ENCODE measurements at regions not wholly inside any gene's neighbourhood (a gene's known extent, or its start where the extent isn't known, plus 50 kb on each side); places are given as distances from the start of the nearest gene placed in this dataset.

DNA sequence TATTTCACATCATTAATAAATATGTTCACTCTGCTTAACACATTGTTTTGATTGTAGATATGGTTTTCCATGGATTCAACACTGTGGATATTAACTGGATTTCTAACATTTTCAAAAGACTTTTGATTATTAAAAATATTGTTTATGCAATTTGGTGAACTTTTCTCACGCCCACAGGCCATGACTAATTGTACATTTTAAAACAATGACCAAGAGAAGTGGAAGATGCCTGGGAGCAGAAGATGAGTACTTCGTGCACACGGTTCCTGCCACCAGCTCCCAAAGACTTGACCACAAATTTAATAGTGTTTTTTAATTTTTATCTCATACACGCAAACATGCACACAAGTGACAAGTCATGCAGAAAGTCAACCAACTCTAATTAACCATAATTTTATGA lies 451.0 kb upstream of the ADARB2 start:
- DNase-seq (ENCODE audit: low read depth) = no peak

DNA sequence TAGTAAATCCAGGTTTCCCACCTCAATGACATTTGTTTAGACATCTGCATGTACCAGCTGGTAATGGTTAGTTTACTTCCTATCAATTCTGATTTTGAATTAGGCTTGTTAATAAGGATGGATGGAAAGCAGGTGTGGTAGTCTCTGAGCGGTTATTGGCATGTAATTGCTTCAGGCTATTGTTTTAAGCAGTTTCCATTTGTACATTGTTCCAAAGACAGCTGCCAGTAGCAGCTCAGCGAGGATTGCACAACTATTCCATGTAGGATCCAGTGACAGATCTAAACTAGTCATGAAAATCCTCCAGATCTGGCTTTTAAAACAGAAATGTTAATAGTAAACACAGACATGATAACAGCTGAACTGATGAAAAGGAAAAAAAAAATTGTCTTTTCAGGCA lies 436.0 kb upstream of the ADARB2 start:
- no peak for DNase-seq (ENCODE audit: low read depth)

DNA sequence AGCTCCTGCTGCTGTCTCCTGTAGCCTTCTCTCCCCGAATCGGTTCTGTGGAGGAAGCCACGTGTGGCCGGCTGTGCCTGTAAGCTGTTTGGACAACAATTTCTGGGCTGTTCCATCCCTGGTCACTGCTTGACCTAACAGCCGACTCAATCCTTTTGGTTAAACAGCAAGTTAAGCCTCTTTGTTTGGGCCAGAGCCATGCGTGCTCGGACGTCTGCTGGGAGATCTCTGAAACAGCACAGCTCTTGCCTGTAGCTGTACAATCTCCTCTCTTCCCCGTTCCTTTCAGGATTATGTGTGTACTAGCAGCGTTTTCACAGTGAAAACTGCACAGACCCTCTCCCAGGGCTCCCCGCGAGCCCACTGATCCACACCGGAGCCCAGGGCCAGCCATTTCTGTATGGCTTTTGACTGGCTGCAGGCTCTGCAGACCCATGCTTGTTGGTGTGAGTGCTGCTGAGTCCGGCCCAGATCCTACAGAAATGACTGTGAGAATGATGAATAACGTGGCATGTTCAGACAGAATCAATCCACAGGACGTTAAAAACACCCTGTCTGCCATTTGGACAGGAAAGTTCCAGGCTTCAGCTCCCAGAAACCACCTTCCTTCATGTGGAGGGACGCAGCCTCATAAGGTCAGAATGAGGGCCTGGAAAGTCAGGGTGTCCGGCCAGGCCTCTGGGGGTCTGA lies 428.6 kb upstream of the ADARB2 start:
- DNase-seq (ENCODE audit: low read depth) = no peak

DNA sequence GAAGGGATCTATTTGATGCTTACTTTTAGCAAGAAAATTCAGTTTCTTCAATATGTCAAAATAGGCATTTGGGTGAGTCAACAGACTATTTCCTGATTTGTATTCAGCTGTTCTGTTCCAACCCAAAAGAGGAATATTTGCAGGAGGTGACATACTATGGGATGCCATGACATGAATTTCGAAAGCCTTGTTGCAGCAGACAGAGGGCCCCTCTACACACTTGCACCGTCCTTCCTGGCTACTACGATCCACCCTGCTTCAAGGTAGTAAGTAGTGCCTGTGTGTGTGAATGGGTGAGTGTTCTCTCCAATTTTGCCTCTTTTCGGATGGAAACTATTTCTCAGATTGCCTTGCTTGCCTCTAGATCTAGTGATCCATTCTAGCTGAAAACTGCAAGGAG lies 413.0 kb upstream of the ADARB2 start:
- DNase-seq (ENCODE audit: low read depth) = no peak

DNA sequence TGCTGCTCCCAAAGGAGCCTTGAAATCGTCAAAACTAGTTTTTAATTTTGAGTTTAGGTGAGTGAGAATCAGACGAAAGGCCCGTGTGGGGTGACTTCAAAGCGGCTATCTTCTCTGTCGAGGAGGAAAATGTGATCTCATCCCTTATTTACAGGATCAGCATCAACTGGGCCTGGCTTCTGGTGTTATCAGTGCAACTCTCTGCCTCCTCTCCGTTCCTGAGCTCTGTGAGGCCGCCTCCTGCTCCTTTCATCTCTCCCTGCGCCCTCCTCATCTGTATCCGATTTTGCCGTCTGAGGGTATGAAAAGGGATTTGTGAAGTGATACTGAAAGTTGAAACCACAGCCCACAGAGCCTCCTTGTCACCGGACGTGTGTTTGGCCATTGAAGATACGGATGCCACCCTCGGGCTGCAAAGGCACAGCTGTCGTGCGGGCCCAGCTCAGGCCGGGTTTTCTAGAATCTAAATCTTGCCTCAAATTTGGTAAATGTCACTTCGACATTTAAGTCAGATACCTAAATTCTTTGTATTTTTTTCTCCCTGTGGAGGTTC lies 408.7 kb upstream of the ADARB2 start:
- no peak for DNase-seq (ENCODE audit: low read depth)

DNA sequence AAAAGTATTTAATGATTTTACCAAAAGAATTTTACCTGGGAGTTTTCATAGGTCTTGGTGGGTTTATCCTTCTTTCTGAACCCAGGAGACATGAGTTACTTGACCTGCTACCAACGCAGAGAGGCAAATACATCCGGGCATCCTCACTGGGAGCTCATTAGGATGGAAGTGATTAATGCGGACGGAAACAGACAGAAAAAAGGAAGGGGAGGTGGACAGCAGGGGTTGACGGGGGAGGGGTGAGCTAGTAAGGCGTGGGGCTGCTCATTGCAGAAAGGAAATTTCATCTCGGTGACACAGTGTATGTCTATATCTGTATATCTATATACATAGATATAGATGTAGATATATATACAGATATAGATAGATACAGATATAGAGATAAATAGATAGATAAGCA lies 408.2 kb upstream of the ADARB2 start:
- no peak for DNase-seq (ENCODE audit: low read depth)

DNA sequence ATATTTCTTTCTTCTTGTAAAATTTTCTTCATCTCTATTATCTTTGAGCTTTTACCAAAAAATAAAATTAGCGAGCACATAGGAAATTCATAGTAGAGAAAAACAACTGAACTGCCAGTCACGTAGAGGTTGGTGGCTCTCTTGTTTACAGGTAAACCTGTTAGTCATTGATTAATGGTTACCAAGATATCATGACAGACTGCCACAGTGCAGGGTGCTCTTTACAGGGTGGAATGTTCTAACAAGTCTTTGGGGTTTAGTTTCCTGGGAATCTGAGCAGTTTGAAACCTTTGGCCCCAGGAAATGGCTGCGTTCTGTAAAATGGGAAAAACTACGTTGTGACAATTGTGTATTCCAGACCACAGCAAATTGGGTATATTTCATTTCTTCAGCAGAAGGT lies 407.3 kb upstream of the ADARB2 start:
- no peak for DNase-seq (ENCODE audit: low read depth)

- DNase-seq (ENCODE audit: low read depth) = no peak
These were observed 406.0 kb upstream of the ADARB2 start for GRCh38 chr10:2143213-2143835.

- no peak for DNase-seq (ENCODE audit: low read depth)
These were observed 402.4 kb upstream of the ADARB2 start for GRCh38 chr10:2139746-2140145.

GRCh38 chr10:2137549-2138174 lies 400.3 kb upstream of the ADARB2 start:
- no peak for DNase-seq (ENCODE audit: low read depth)

GRCh38 chr10:2130705-2131305 lies 393.5 kb upstream of the ADARB2 start:
- DNase-seq (ENCODE audit: low read depth) = no peak

GRCh38 chr10:2128991-2129390 lies 391.7 kb upstream of the ADARB2 start:
- no peak for DNase-seq (ENCODE audit: low read depth)

DNA sequence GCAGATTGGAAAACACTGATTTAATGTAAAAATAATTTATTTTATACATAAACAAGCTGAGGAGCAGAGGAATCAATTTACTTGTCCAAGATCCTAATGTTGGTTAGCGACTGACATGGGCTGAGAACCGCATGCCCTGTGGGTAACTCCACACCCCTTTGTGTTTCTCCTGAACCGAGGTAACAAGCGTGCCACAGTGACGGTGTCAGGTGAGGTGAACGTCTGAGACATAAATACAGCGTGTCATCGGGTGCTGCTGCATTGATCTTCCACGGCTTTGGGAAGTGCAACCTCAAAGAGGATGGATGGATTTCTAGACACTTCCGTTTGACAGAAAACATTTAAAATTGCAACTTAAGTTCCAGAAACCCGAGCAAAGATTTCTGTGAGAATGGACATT lies 386.8 kb upstream of the ADARB2 start:
- no peak for DNase-seq (ENCODE audit: low read depth)

- no peak for DNase-seq (ENCODE audit: low read depth)
These were observed 385.3 kb upstream of the ADARB2 start for GRCh38 chr10:2122431-2123124.

DNA sequence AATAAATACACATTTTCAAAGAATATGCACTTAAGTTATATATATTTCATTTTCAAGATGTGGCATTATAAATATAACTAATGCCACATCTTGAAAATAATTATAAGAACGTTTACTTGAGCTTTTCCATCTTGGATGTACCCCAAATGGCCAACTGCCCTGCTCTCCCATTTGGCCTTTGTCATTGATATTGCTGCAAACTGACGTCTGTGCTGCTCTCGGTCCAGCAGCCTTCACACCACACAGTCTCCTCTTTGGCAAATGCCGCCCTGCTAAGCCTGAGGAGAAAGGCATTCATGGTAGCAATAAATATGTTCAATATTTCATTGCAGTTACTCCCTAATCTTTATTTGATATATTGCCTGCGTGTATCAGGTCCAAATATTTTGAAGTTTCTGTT lies 384.6 kb upstream of the ADARB2 start:
- no peak for DNase-seq (ENCODE audit: low read depth)

- no peak for DNase-seq (ENCODE audit: low read depth)
These were observed 384.0 kb upstream of the ADARB2 start for GRCh38 chr10:2121315-2121714.

- DNase-seq (ENCODE audit: low read depth) = no peak
These were observed 383.4 kb upstream of the ADARB2 start for GRCh38 chr10:2120746-2121145.

DNA sequence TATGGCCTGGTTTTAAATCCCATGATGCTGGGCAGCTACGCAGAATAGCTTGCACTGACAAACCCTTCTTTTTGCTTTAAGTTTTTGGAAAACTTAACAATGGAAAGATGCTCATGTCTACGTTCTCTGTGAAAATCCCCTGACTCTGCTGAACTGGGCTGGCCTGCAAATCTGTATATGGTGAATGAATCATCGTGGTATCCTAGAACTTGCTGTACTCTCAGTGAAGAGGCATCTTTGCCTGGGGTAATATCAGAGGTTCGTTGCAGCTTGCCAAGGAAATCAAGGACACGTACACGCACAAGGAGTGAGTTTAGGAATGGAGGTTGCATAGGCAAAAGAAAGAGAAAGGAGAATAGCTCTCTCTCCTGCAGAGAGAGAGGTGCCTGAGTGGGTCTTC lies 382.0 kb upstream of the ADARB2 start:
- no peak for DNase-seq (ENCODE audit: low read depth)

- no peak for DNase-seq (ENCODE audit: low read depth)
These were observed 380.9 kb upstream of the ADARB2 start for GRCh38 chr10:2118201-2118600.

DNA sequence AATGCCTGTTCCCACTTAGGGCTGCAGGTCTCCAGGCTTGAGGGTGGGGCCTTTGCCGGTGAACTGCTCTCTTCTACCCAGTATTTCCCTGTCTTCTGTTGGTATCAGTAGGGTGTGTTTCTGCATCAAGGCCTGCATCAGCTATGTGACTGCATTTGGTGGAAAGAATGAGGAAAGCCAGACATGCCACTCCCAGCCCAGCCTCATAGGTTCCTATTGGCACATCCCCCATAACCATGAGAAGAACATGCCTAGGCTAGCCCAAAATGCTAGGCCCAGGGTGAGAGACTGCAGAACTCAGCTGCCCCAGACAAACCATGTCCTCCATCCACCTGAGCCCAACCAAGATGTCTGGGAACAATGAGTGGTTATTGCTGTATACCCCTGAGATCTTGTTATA lies 380.3 kb upstream of the ADARB2 start:
- DNase-seq (ENCODE audit: low read depth) = no peak

DNA sequence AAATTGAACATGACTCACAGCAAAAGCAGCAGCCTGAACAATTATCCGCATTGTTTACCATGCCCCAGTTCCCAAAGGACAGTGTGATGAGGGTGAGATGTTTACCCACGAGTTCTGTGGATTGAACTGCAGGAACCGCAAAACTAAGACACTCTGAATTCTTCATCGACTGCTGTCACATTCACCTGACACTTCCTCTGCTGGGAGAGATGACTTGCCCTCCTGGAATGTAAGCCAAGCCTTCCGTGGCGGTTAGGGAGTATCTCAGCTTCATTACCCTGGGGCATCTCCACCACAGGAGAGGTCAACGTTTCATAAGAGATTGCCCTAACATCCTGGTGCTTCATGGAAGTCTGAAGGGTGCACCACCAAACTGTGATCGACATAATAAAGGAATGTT lies 374.6 kb upstream of the ADARB2 start:
- DNase-seq (ENCODE audit: low read depth) = no peak

- no peak for DNase-seq (ENCODE audit: low read depth)
These were observed 371.2 kb upstream of the ADARB2 start for GRCh38 chr10:2108496-2108895.
